SK-N-SH treated with all-trans-retinoic acid at 6 μM for 48 hours (cell line): ENCODE measurements at regions not wholly inside any gene's neighbourhood (a gene's known extent, or its start where the extent isn't known, plus 50 kb on each side); places are given as distances from the start of the nearest gene placed in this dataset.

Source experiments
- ESRRG ChIP-seq: fragments of 250-450 bp; sonication (Bioruptor Pico); IDR thresholded peaks from 2 replicates; pipeline ENCODE4 v1.6.1; 2021; ENCODE audit warnings: mild to moderate bottlenecking
- GLIS3 ChIP-seq: fragments of 250-450 bp; sonication (Bioruptor Pico); IDR thresholded peaks from 2 replicates; pipeline ENCODE4 v1.5.0; 2020; ENCODE audit warnings: mild to moderate bottlenecking, moderate library complexity
- ISL1 ChIP-seq: fragments of 250-450 bp; sonication (Bioruptor Pico); IDR thresholded peaks from 2 replicates; pipeline ENCODE4 v2.1.2; 2022; ENCODE audit warnings: mild to moderate bottlenecking, moderate library complexity
- PATZ1 ChIP-seq: fragments of 250-450 bp; sonication (Bioruptor Pico); IDR thresholded peaks from 2 replicates; pipeline ENCODE4 v1.8.0; 2020; ENCODE audit warnings: mild to moderate bottlenecking, moderate library complexity, borderline replicate concordance
- RARB ChIP-seq: fragments of 250-450 bp; sonication (Bioruptor Pico); IDR thresholded peaks from 2 replicates; pipeline ENCODE4 v1.8.0; 2021; ENCODE audit warnings: mild to moderate bottlenecking, moderate library complexity
- ZFP3 ChIP-seq: fragments of 250-450 bp; sonication (Bioruptor Pico); IDR thresholded peaks from 2 replicates; pipeline ENCODE4 v1.5.0; 2020; ENCODE audit warnings: mild to moderate bottlenecking, moderate library complexity
- ZFP30 ChIP-seq: fragments of 450-650 bp; formaldehyde crosslinking; IDR thresholded peaks from 2 replicates; pipeline ENCODE4 v1.5.0; 2022; ENCODE audit warnings: mild to moderate bottlenecking, moderate library complexity
- ZNF70 ChIP-seq: fragments of 450-650 bp; formaldehyde crosslinking; IDR thresholded peaks from 2 replicates; pipeline ENCODE4 v1.5.0; 2020; ENCODE audit warnings: mild to moderate bottlenecking, moderate library complexity
- ZNF8 ChIP-seq: fragments of 450-650 bp; formaldehyde crosslinking; IDR thresholded peaks from 2 replicates; pipeline ENCODE4 v1.5.0; 2020; ENCODE audit warnings: mild to moderate bottlenecking, moderate library complexity
- TF ChIP-seq, protein P1 (sequence below): fragments of 250-450 bp; sonication (Bioruptor Pico); IDR thresholded peaks from 2 replicates; pipeline ENCODE4 v1.5.1; 2020; ENCODE audit warnings: low read depth, mild to moderate bottlenecking, moderate library complexity

- no peak for TF ChIP-seq ZNF8 (CRISPR knock-in tag)
- TF ChIP-seq ZFP30 (CRISPR knock-in tag): no peak
- no peak for TF ChIP-seq ZFP3
- no peak for TF ChIP-seq ESRRG (CRISPR knock-in tag)
- no peak for TF ChIP-seq RARB (CRISPR knock-in tag)
- no peak for TF ChIP-seq ISL1 (CRISPR knock-in tag)
- no peak for TF ChIP-seq PATZ1 (CRISPR knock-in tag)
- TF ChIP-seq, protein P1, sequence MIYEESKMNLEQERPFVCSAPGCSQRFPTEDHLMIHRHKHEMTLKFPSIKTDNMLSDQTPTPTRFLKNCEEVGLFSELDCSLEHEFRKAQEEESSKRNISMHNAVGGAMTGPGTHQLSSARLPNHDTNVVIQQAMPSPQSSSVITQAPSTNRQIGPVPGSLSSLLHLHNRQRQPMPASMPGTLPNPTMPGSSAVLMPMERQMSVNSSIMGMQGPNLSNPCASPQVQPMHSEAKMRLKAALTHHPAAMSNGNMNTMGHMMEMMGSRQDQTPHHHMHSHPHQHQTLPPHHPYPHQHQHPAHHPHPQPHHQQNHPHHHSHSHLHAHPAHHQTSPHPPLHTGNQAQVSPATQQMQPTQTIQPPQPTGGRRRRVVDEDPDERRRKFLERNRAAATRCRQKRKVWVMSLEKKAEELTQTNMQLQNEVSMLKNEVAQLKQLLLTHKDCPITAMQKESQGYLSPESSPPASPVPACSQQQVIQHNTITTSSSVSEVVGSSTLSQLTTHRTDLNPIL: no peak
- no peak for TF ChIP-seq ZNF70 (CRISPR knock-in tag)
- TF ChIP-seq GLIS3 (CRISPR knock-in tag): no peak
These were observed 467.9 kb upstream of the DAB2 start for GRCh38 chr5:39892708-39893107.
